C4-2B (cell line): ENCODE measurements at regions not wholly inside any gene's neighbourhood (a gene's known extent, or its start where the extent isn't known, plus 50 kb on each side); places are given as distances from the start of the nearest gene placed in this dataset.

Source experiments
- ZFX ChIP-seq: fragments of 450-650 bp; IDR thresholded peaks from 2 replicates; pipeline ENCODE4 v1.6.1; 2017
- TF ChIP-seq, protein P1 (sequence below): fragments of 450-650 bp; conservative IDR thresholded peaks from 2 replicates; pipeline ENCODE4 v1.5.1; 2017; ENCODE audit warnings: mild to moderate bottlenecking

DNA sequence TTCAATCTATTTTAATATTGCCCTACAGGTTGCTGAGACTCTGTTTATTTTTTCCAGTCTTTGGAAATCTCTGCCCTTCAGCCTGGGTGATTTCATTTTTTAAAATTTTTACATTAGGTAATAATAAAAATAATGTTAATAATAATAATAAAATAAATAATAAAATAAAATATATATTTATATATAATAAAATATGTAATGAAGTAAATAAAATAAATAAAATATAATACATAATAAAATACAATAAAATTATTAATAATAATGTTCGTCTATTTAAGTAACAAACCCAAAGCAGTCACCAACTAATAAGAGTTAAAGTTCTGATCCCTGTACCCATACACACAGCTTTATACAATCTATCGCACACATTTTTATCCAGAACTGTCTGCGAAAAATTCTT, 130.5 kb downstream of the SEC23A start:
- TF ChIP-seq, protein P1, sequence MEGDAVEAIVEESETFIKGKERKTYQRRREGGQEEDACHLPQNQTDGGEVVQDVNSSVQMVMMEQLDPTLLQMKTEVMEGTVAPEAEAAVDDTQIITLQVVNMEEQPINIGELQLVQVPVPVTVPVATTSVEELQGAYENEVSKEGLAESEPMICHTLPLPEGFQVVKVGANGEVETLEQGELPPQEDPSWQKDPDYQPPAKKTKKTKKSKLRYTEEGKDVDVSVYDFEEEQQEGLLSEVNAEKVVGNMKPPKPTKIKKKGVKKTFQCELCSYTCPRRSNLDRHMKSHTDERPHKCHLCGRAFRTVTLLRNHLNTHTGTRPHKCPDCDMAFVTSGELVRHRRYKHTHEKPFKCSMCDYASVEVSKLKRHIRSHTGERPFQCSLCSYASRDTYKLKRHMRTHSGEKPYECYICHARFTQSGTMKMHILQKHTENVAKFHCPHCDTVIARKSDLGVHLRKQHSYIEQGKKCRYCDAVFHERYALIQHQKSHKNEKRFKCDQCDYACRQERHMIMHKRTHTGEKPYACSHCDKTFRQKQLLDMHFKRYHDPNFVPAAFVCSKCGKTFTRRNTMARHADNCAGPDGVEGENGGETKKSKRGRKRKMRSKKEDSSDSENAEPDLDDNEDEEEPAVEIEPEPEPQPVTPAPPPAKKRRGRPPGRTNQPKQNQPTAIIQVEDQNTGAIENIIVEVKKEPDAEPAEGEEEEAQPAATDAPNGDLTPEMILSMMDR, result no peak
- TF ChIP-seq ZFX, result no peak
